Stomach (tissue), 8 donors: ENCODE measurements at regions not wholly inside any gene's neighbourhood (a gene's known extent, or its start where the extent isn't known, plus 50 kb on each side); places are given as distances from the start of the nearest gene placed in this dataset.

Experiments
- DNase-seq, 2 donors: peaks; one replicate each; pipeline versions ENCODE4 v3.0.0 to v3.0.0-alpha.2; 2013 to 2019
- H3K27ac ChIP-seq, 5 donors: fragments of 200-600 bp in 4 of 5; sonication (generic) in 4 of 5; one replicate each; pipeline ENCODE4 v1.5.1; 2013 to 2019; ENCODE audit warnings: mild to moderate bottlenecking in 1 of 5, moderate library complexity in 1 of 5
- H3K27me3 ChIP-seq, 3 donors: fragments of 200-600 bp; sonication (generic); one replicate each; pipeline ENCODE4 v1.5.1; 2017 to 2019; ENCODE audit warnings: mixed run types in 1 of 3
- H3K36me3 ChIP-seq, 4 donors: fragments of 200-600 bp; sonication (generic); 1 replicate in 3 of 4; 2 replicates in 1 of 4; pipeline ENCODE4 v1.5.1; 2016 to 2019
- H3K4me1 ChIP-seq, 4 donors: fragments of 200-600 bp; sonication (generic); one replicate each; pipeline ENCODE4 v1.5.1; 2016 to 2019
- H3K4me3 ChIP-seq, 4 donors: fragments of 200-600 bp; sonication (generic) in 3 of 4; one replicate each; pipeline ENCODE4 v1.5.1; 2016 to 2019; ENCODE audit warnings: mild to moderate bottlenecking in 1 of 4
- H3K9me3 ChIP-seq, 4 donors: fragments of 200-600 bp; sonication (generic); one replicate each; pipeline ENCODE4 v1.5.1; 2016 to 2019
- CTCF ChIP-seq, 7 experiments: fragments of 450-650 bp in 4 of 7; fragments of 200-600 bp in 3 of 7; sonication (generic) in 3 of 7; IDR thresholded peaks; one replicate each; pipeline ENCODE4 v1.5.1; 2016 to 2019; ENCODE audit warnings: antibody characterized with exemption in 7 of 7, control low read depth in 2 of 7, mild to moderate bottlenecking in 1 of 7
- EP300 ChIP-seq: sonication (generic); formaldehyde crosslinking; IDR thresholded peaks from one replicate; pipeline ENCODE4 v1.6.1; 2017; ENCODE audit warnings: antibody characterized with exemption
- POLR2A ChIP-seq, 4 donors: fragments of 450-650 bp; IDR thresholded peaks; one replicate each; pipeline ENCODE4 v1.6.1; 2016; ENCODE audit warnings: antibody characterized with exemption in 4 of 4, control low read depth in 2 of 4, mild to moderate bottlenecking in 1 of 4, moderate library complexity in 1 of 4
- POLR2AphosphoS5 ChIP-seq, 3 donors: sonication (generic); formaldehyde crosslinking; IDR thresholded peaks; one replicate each; pipeline ENCODE4 v1.6.1; 2016; ENCODE audit warnings: antibody characterized with exemption in 3 of 3
- WGBS, 5 donors: extraction: QIAGEN DNeasy Blood & Tissue Kit in 3 of 5; methylation state at CpG; one replicate each; pipeline versions ENCODE4 v1.1.5 to v1.1.7; 2013 to 2018; 5-methylcytosine and 5-hydroxymethylcytosine counted together
- intact Hi-C: fragments of 100-400 bp; cut with DNase I; formaldehyde crosslinking; loops from one replicate; pipeline ENCODE4 v1.15.1; 2023; ENCODE audit warnings: low total_unique reads
- donor health status: healthy with polysubstance abuse.
- donor health status: Bipolar disorder and iron deficiency.
- donor health status: healthy.

GRCh38 chr9:12060067-12060466 lies 633.1 kb upstream of the TYRP1 start:
- intact Hi-C loops: no loop called here
- Histone ChIP-seq H3K4me1 (no peaks in the 10 kb centered on the region), H3K27ac (no peak overlapping the region), H3K4me3 (no peak overlapping the region), H3K27me3 (no peaks in the 10 kb centered on the region), H3K9me3 (peaks cover 0 to 17% (median 0%) of the 10 kb centered on the region in 4 donors), H3K36me3 (no peaks in the 10 kb centered on the region)
- 43 to 67% (median 56%) methylated on average over 2 of the region's 2 CpGs for WGBS, 5 donors
- DNase-seq: no peak
- no peak for TF ChIP-seq EP300

- WGBS, 5 donors: 67 to 84% (median 76%) methylated on average over 2 of the region's 2 CpGs
- H3K27me3 ChIP-seq: no peaks in the 10 kb centered on the region
- no peak for DNase-seq
- H3K4me1 ChIP-seq: no peaks in the 10 kb centered on the region
- intact Hi-C loops: no loop called here
- no peaks in the 10 kb centered on the region for H3K36me3 ChIP-seq
- no peak for TF ChIP-seq POLR2AphosphoS5 (IDR thresholded peaks at IDR 0.05)
- TF ChIP-seq POLR2A (IDR thresholded peaks at IDR 0.05): no peak
- TF ChIP-seq CTCF (IDR thresholded peaks at IDR 0.05): no peak
- TF ChIP-seq EP300: no peak
- H3K27ac ChIP-seq: no peak overlapping the region
- peaks cover 0 to 9% (median 0%) of the 10 kb centered on the region in 4 donors for H3K9me3 ChIP-seq
- no peak overlapping the region for H3K4me3 ChIP-seq
Observed at GRCh38 chr9:12060811-12061210, 632.4 kb upstream of the TYRP1 start.

- Histone ChIP-seq H3K27me3 (no peaks in the 10 kb centered on the region), H3K9me3 (peaks cover 0 to 19% (median 1%) of the 10 kb centered on the region in 4 donors), H3K4me1 (no peaks in the 10 kb centered on the region), H3K36me3 (no peaks in the 10 kb centered on the region), H3K4me3 (no peak overlapping the region), H3K27ac (no peak overlapping the region)
- TF ChIP-seq CTCF (IDR thresholded peaks at IDR 0.05) (no peak), EP300 (no peak), POLR2AphosphoS5 (IDR thresholded peaks at IDR 0.05) (no peak), POLR2A (IDR thresholded peaks at IDR 0.05) (no peak)
- 20 to 42% (median 33%) methylated on average over 3 of the region's 3 CpGs for WGBS, 5 donors
- no peak for DNase-seq
- intact Hi-C loops: no loop called here
Observed at GRCh38 chr9:12065050-12065449, 628.1 kb upstream of the TYRP1 start.

DNA sequence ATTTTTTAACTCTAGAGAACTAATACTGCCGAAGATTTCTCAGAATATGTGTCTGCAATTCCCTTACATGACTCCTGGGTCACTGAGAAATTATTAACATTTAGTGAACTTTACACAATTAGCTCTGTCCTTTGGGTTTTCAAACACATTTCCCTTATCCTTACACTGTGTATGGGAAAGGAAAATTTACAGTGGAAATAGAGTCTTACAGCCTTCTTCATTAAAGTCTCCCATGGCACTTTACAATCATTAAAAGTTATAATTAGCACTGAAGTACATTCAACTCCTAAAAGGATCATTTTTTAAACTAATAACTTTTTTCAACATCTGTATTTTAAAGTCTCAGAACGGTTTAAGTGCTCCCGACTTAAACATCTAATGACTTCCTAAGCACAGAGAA lies 627.5 kb upstream of the TYRP1 start:
- no peak for DNase-seq
- H3K27me3 ChIP-seq: no peaks in the 10 kb centered on the region
- TF ChIP-seq EP300: no peak
- TF ChIP-seq POLR2A (IDR thresholded peaks at IDR 0.05): no peak
- no peak for TF ChIP-seq CTCF (IDR thresholded peaks at IDR 0.05)
- TF ChIP-seq POLR2AphosphoS5 (IDR thresholded peaks at IDR 0.05): no peak
- no peak overlapping the region for H3K4me3 ChIP-seq
- H3K4me1 ChIP-seq: no peaks in the 10 kb centered on the region
- WGBS, 5 donors: 54 to 74% (median 69%) methylated on average over 3 of the region's 3 CpGs
- H3K9me3 ChIP-seq: peaks cover 0 to 19% (median 4%) of the 10 kb centered on the region in 4 donors
- H3K36me3 ChIP-seq: no peaks in the 10 kb centered on the region
- intact Hi-C loops: no loop called here
- H3K27ac ChIP-seq: no peak overlapping the region

GRCh38 chr9:12066455-12067035 lies 626.6 kb upstream of the TYRP1 start:
- Histone ChIP-seq H3K27ac (no peak overlapping the region), H3K36me3 (no peaks in the 10 kb centered on the region), H3K4me3 (no peak overlapping the region), H3K27me3 (no peaks in the 10 kb centered on the region), H3K9me3 (peaks cover 0 to 22% (median 4%) of the 10 kb centered on the region in 4 donors), H3K4me1 (no peaks in the 10 kb centered on the region)
- WGBS, 5 donors: 79 to 93% (median 88%) methylated on average over 2 of the region's 2 CpGs
- intact Hi-C loops: no loop called here
- TF ChIP-seq EP300 (no peak), POLR2A (IDR thresholded peaks at IDR 0.05) (no peak), CTCF (IDR thresholded peaks at IDR 0.05) (no peak), POLR2AphosphoS5 (IDR thresholded peaks at IDR 0.05) (no peak)
- DNase-seq: no peak
